ENCODE measurements at regions not wholly inside any gene's neighbourhood (a gene's known extent, or its start where the extent isn't known, plus 50 kb on each side); places are given as distances from the start of the nearest gene placed in this dataset.

GRCh38 chr1:187631984-187632383 lies 803.2 kb downstream of the PLA2G4A start:
- Histone ChIP-seq H3K36me3 (no peaks in the 10 kb centered on the region), H3K27ac (no peak overlapping the region), H3K9me3 (no peaks in the 10 kb centered on the region), H3K4me1 (no peaks in the 10 kb centered on the region), H3K4me3 (no peak overlapping the region), H3K27me3 (no peaks in the 10 kb centered on the region)
- ATAC-seq: no peak
- intact Hi-C loops (cut with DNase I): no loop called here
- TF ChIP-seq POLR2A (IDR thresholded peaks at IDR 0.05): no peak
- TF ChIP-seq CTCF (IDR thresholded peaks at IDR 0.05): no peak
- WGBS (ENCODE audit: insufficient coverage, low coverage, low lambda C conversion rate, missing lambda C conversion rate): 46% methylated on average over 5 of the region's 5 CpGs
- DNase-seq: no peak

- no peaks in the 10 kb centered on the region for H3K4me1 ChIP-seq
- DNase-seq: no peak
- TF ChIP-seq CTCF (IDR thresholded peaks at IDR 0.05) (no peak), POLR2A (IDR thresholded peaks at IDR 0.05) (no peak)
- ATAC-seq: no peak
- no peaks in the 10 kb centered on the region for H3K9me3 ChIP-seq
- H3K4me3 ChIP-seq: no peak overlapping the region
- no peaks in the 10 kb centered on the region for H3K36me3 ChIP-seq
- H3K27me3 ChIP-seq: no peaks in the 10 kb centered on the region
- intact Hi-C loops (cut with DNase I): no loop called here
- H3K27ac ChIP-seq: no peak overlapping the region
- WGBS (ENCODE audit: insufficient coverage, low coverage, low lambda C conversion rate, missing lambda C conversion rate): 7% methylated on average over 1 of the region's 1 CpG
Observed at GRCh38 chr1:187634940-187635339, 806.2 kb downstream of the PLA2G4A start.

GRCh38 chr1:187638733-187639434 lies 810.1 kb downstream of the PLA2G4A start:
- H3K27me3 ChIP-seq: no peaks in the 10 kb centered on the region
- TF ChIP-seq POLR2A (IDR thresholded peaks at IDR 0.05) (no peak), CTCF (IDR thresholded peaks at IDR 0.05) (no peak)
- no peaks in the 10 kb centered on the region for H3K36me3 ChIP-seq
- no peak overlapping the region for H3K4me3 ChIP-seq
- no peak for DNase-seq
- no peaks in the 10 kb centered on the region for H3K4me1 ChIP-seq
- no peaks in the 10 kb centered on the region for H3K9me3 ChIP-seq
- H3K27ac ChIP-seq: no peak overlapping the region
- intact Hi-C loops (cut with DNase I): no loop called here
- no peak for ATAC-seq
- 60% methylated on average over 2 of the region's 2 CpGs for WGBS (ENCODE audit: insufficient coverage, low coverage, low lambda C conversion rate, missing lambda C conversion rate)

GRCh38 chr1:187641015-187641414 lies 812.3 kb downstream of the PLA2G4A start:
- H3K4me3 ChIP-seq: no peak overlapping the region
- no peaks in the 10 kb centered on the region for H3K4me1 ChIP-seq
- ATAC-seq (no peak), DNase-seq (no peak)
- intact Hi-C loops (cut with DNase I): no loop called here
- no peaks in the 10 kb centered on the region for H3K27me3 ChIP-seq
- WGBS (ENCODE audit: insufficient coverage, low coverage, low lambda C conversion rate, missing lambda C conversion rate): 45% methylated on average over 3 of the region's 5 CpGs
- no peak overlapping the region for H3K27ac ChIP-seq
- TF ChIP-seq CTCF (IDR thresholded peaks at IDR 0.05): no peak
- H3K9me3 ChIP-seq: no peaks in the 10 kb centered on the region
- H3K36me3 ChIP-seq: no peaks in the 10 kb centered on the region

GRCh38 chr1:187641463-187641862 lies 812.7 kb downstream of the PLA2G4A start:
- Histone ChIP-seq H3K4me3 (no peak overlapping the region), H3K4me1 (no peaks in the 10 kb centered on the region), H3K9me3 (no peaks in the 10 kb centered on the region), H3K27me3 (no peaks in the 10 kb centered on the region), H3K36me3 (no peaks in the 10 kb centered on the region), H3K27ac (no peak overlapping the region)
- DNase-seq: no peak
- TF ChIP-seq CTCF (IDR thresholded peaks at IDR 0.05): no peak
- no peak for TF ChIP-seq POLR2A (IDR thresholded peaks at IDR 0.05)
- WGBS (ENCODE audit: insufficient coverage, low coverage, low lambda C conversion rate, missing lambda C conversion rate): 75% methylated on average over 5 of the region's 7 CpGs
- intact Hi-C loops (cut with DNase I): no loop called here
- no peak for ATAC-seq

All from right lobe of liver (tissue), 6 donors.